ENCODE measurements at regions not wholly inside any gene's neighbourhood (a gene's known extent, or its start where the extent isn't known, plus 50 kb on each side); places are given as distances from the start of the nearest gene placed in this dataset.
A peak's percentile ranks its signal among the peaks of the same experiment; 100 is the strongest.

- H3K4me3 Mint-ChIP-seq: no peak overlapping the region
- H3K9me3 Mint-ChIP-seq: no peaks in the 10 kb centered on the region
- peaks cover 4 to 10% (median 7%) of the 10 kb centered on the region in 3 donors for H3K27me3 Mint-ChIP-seq (ENCODE audit: low read depth in 3 of 3)
- H3K4me1 Mint-ChIP-seq: no peaks in the 10 kb centered on the region
- DNase-seq: no peak
- no peak overlapping the region for H3K27ac Mint-ChIP-seq
- no peaks in the 10 kb centered on the region for H3K36me3 Mint-ChIP-seq
These were observed 128.1 kb upstream of the CCL2 start for GRCh38 chr17:34126965-34127364.

DNA sequence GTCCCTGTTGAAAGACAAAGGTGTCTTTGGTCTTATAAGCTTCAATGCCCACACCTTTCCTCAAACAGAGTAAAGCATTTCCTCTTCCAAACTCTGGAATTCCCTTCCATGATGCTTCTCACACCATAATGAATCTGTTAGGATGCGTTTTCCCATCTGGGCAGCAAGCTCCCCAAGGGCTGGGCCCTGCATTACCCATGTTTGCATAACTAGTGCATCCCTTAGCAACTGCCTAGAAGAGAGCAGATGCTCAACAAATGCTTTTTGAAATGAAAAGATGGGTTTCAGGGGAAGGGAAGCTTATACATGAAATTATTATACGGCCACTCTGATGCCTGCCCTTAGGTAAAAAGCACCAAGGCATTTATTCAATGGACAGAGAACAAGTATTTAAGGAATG, 124.5 kb upstream of the CCL2 start:
- H3K27ac Mint-ChIP-seq: no peak overlapping the region
- no peak overlapping the region for H3K4me3 Mint-ChIP-seq
- no peaks in the 10 kb centered on the region for H3K4me1 Mint-ChIP-seq
- no peak for DNase-seq
- H3K36me3 Mint-ChIP-seq: no peaks in the 10 kb centered on the region
- H3K9me3 Mint-ChIP-seq: peaks cover 0 to 3% (median 0%) of the 10 kb centered on the region in 6 donors
- peaks cover 6 to 7% (median 7%) of the 10 kb centered on the region in 3 donors for H3K27me3 Mint-ChIP-seq (ENCODE audit: low read depth in 3 of 3)

GRCh38 chr17:34131386-34131785, 123.7 kb upstream of the CCL2 start:
- Mint-ChIP-seq H3K9me3 (peaks cover 0 to 3% (median 0%) of the 10 kb centered on the region in 6 donors), H3K4me1 (no peaks in the 10 kb centered on the region), H3K36me3 (no peaks in the 10 kb centered on the region), H3K27me3 (ENCODE audit: low read depth in 3 of 3) (peaks cover 4 to 8% (median 7%) of the 10 kb centered on the region in 3 donors), H3K27ac (no peak overlapping the region), H3K4me3 (no peak overlapping the region)
- DNase-seq: no peak

- Mint-ChIP-seq H3K4me1 (no peaks in the 10 kb centered on the region), H3K27ac (no peak overlapping the region), H3K4me3 (no peak overlapping the region), H3K36me3 (no peaks in the 10 kb centered on the region), H3K9me3 (peaks cover 0 to 3% (median 0%) of the 10 kb centered on the region in 6 donors), H3K27me3 (ENCODE audit: low read depth in 3 of 3) (peaks cover 2 to 8% (median 5%) of the 10 kb centered on the region in 3 donors)
- DNase-seq: no peak
These were observed 121.7 kb upstream of the CCL2 start for GRCh38 chr17:34133350-34133749.

GRCh38 chr17:34135841-34136240, 119.2 kb upstream of the CCL2 start:
- Mint-ChIP-seq H3K27ac (no peak overlapping the region), H3K9me3 (peaks cover 0 to 3% (median 0%) of the 10 kb centered on the region in 6 donors), H3K4me1 (no peaks in the 10 kb centered on the region), H3K4me3 (no peak overlapping the region), H3K36me3 (no peaks in the 10 kb centered on the region), H3K27me3 (ENCODE audit: low read depth in 3 of 3) (peaks cover 4 to 7% (median 7%) of the 10 kb centered on the region in 3 donors)
- no peak for DNase-seq

DNA sequence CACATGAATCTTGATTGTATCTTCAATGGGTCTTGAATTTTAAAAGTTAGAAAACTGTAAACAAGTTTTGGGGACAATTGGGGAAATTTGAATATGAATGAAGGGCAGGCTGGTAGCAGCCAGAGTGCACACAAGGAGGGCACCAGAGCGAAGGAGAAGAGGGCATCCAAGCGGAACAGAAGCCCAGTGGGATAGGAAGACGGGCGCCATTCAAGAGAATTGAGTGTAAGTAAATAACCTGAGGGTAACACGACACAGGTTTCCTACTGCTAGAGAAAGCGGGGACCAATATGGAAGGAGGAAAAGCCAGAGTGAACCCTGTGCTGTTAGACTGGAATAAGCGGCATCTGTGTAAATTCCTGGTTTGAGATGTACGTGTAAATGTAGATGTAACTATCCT, 115.1 kb upstream of the CCL2 start:
- no peaks in the 10 kb centered on the region for H3K36me3 Mint-ChIP-seq
- no peak overlapping the region for H3K27ac Mint-ChIP-seq
- no peaks in the 10 kb centered on the region for H3K4me1 Mint-ChIP-seq
- no peaks in the 10 kb centered on the region for H3K9me3 Mint-ChIP-seq
- H3K27me3 Mint-ChIP-seq (ENCODE audit: low read depth in 3 of 3): peaks cover 3 to 7% (median 7%) of the 10 kb centered on the region in 3 donors
- DNase-seq: no peak
- no peak overlapping the region for H3K4me3 Mint-ChIP-seq

DNA sequence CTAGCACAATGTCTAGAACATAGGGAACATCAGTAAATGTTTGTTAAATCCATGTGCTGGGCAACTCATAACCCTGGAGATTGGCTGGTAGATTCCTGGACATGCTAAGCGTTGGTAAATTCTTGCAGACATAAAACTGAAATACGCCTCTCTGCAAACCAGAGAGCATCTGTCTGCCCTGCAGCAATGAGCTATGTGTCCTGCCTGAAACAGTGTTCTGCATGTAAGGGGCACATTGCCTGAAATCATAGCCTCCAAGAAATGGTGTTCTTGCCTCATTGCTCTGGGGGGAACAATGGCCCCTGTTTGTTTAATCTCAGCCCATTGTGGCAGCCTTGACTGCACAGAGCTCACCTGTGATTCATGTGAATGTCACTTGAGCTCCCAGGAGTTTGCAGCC, 113.5 kb upstream of the CCL2 start:
- no peak overlapping the region for H3K4me3 Mint-ChIP-seq
- H3K27me3 Mint-ChIP-seq (ENCODE audit: low read depth in 3 of 3): peaks cover 3 to 7% (median 4%) of the 10 kb centered on the region in 3 donors
- no peaks in the 10 kb centered on the region for H3K9me3 Mint-ChIP-seq

GRCh38 chr17:34143430-34143829, 111.7 kb upstream of the CCL2 start:
- Mint-ChIP-seq H3K27me3 (ENCODE audit: low read depth in 3 of 3) (peaks cover 4 to 9% (median 4%) of the 10 kb centered on the region in 3 donors), H3K36me3 (no peaks in the 10 kb centered on the region), H3K27ac (no peak overlapping the region), H3K4me3 (no peak overlapping the region), H3K9me3 (no peaks in the 10 kb centered on the region), H3K4me1 (no peaks in the 10 kb centered on the region)
- DNase-seq: no peak

More for the DNA sequence above, 113.5 kb upstream of the CCL2 start:
- no peak for DNase-seq
- H3K4me1 Mint-ChIP-seq: no peaks in the 10 kb centered on the region
- no peak overlapping the region for H3K27ac Mint-ChIP-seq
- no peaks in the 10 kb centered on the region for H3K36me3 Mint-ChIP-seq

- no peak overlapping the region for H3K4me3 Mint-ChIP-seq
- H3K9me3 Mint-ChIP-seq: no peaks in the 10 kb centered on the region
- H3K27ac Mint-ChIP-seq: no peak overlapping the region
- H3K27me3 Mint-ChIP-seq (ENCODE audit: low read depth in 3 of 3): peaks cover 2 to 6% (median 6%) of the 10 kb centered on the region in 3 donors
- no peaks in the 10 kb centered on the region for H3K36me3 Mint-ChIP-seq
- DNase-seq: peak in 1 of 3 donors; percentile 7
- H3K4me1 Mint-ChIP-seq: no peaks in the 10 kb centered on the region
These were observed 108.5 kb upstream of the CCL2 start for GRCh38 chr17:34146440-34147043.

- Mint-ChIP-seq H3K4me3 (no peak overlapping the region), H3K27me3 (ENCODE audit: low read depth in 3 of 3) (peaks cover 1 to 12% (median 12%) of the 10 kb centered on the region in 3 donors), H3K27ac (no peak overlapping the region), H3K9me3 (no peaks in the 10 kb centered on the region), H3K36me3 (no peaks in the 10 kb centered on the region), H3K4me1 (peaks cover 0 to 5% of the 10 kb centered on the region in 2 donors)
- DNase-seq: no peak
These were observed 104.0 kb upstream of the CCL2 start for GRCh38 chr17:34151102-34151501.

- Mint-ChIP-seq H3K4me3 (no peak overlapping the region), H3K4me1 (peaks cover 0 to 5% of the 10 kb centered on the region in 2 donors), H3K9me3 (peaks cover 0 to 1% (median 0%) of the 10 kb centered on the region in 6 donors), H3K36me3 (no peaks in the 10 kb centered on the region), H3K27me3 (ENCODE audit: low read depth in 3 of 3) (peaks cover 1 to 16% (median 10%) of the 10 kb centered on the region in 3 donors), H3K27ac (no peak overlapping the region)
- no peak for DNase-seq
These were observed 101.1 kb upstream of the CCL2 start for GRCh38 chr17:34153991-34154390.

- Mint-ChIP-seq H3K27me3 (ENCODE audit: low read depth in 3 of 3) (peaks cover 1 to 16% (median 15%) of the 10 kb centered on the region in 3 donors), H3K36me3 (no peaks in the 10 kb centered on the region), H3K9me3 (peaks cover 0 to 1% (median 0%) of the 10 kb centered on the region in 6 donors), H3K4me1 (peaks cover 0 to 5% of the 10 kb centered on the region in 2 donors), H3K4me3 (peak overlapping the region in 1 of 5 donors; percentile 5), H3K27ac (no peak overlapping the region)
- no peak for DNase-seq
These were observed 99.9 kb upstream of the CCL2 start for GRCh38 chr17:34154961-34155730.

DNA sequence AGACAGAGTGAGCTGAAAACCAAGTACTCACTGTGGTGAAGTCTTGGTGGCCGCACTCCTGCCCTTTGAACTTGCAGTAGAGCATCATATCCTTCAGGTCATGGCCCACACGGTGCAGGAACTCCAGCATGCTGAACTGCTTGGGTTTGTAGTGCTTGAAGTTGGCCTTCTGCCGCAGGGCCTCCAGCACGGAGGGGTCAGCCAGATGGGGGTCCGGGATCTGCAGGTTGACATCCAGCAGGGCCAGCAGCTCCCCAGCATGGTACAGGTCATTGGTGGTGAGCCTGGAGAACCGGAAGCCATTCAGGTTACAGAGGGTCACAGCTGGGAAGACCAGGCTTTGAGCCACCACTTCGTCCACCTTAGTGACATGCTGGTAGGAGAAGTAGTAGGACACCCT, 99.1 kb upstream of the CCL2 start:
- peaks cover 0 to 1% (median 0%) of the 10 kb centered on the region in 6 donors for H3K9me3 Mint-ChIP-seq
- DNase-seq: no peak
- H3K36me3 Mint-ChIP-seq: no peaks in the 10 kb centered on the region
- no peak overlapping the region for H3K4me3 Mint-ChIP-seq
- H3K4me1 Mint-ChIP-seq: peaks cover 0 to 5% of the 10 kb centered on the region in 2 donors
- H3K27ac Mint-ChIP-seq: no peak overlapping the region
- peaks cover 0 to 16% (median 15%) of the 10 kb centered on the region in 3 donors for H3K27me3 Mint-ChIP-seq (ENCODE audit: low read depth in 3 of 3)

- no peak overlapping the region for H3K27ac Mint-ChIP-seq
- peaks cover 0 to 16% (median 15%) of the 10 kb centered on the region in 3 donors for H3K27me3 Mint-ChIP-seq (ENCODE audit: low read depth in 3 of 3)
- no peak for DNase-seq
- H3K9me3 Mint-ChIP-seq: peaks cover 0 to 1% (median 0%) of the 10 kb centered on the region in 6 donors
- no peak overlapping the region for H3K4me3 Mint-ChIP-seq
- peaks cover 0 to 5% of the 10 kb centered on the region in 2 donors for H3K4me1 Mint-ChIP-seq
- no peaks in the 10 kb centered on the region for H3K36me3 Mint-ChIP-seq
These were observed 98.7 kb upstream of the CCL2 start for GRCh38 chr17:34156401-34156740.

Measured in immature natural killer cell (primary cell).